Kidney (tissue), 13 donors: ENCODE measurements at regions not wholly inside any gene's neighbourhood (a gene's known extent, or its start where the extent isn't known, plus 50 kb on each side); places are given as distances from the start of the nearest gene placed in this dataset.
A peak's percentile ranks its signal among the peaks of the same experiment; 100 is the strongest.

Experiments
- DNase-seq, 5 donors: peaks; one replicate each; pipeline ENCODE4 v3.0.0-alpha.2; 2013 to 2020
- FAIRE-seq: peaks from 2 replicates; lab custom pipeline; 2012; peaks lifted over from hg19 to GRCh38; lab: Jason Lieb, UNC
- H3K27ac ChIP-seq, 2 donors: one replicate each; pipeline ENCODE4 v1.7.0; 2013; ENCODE audit warnings: low read depth in 2 of 2, low read length in 2 of 2, inconsistent platforms in 1 of 2
- H3K27me3 ChIP-seq: one replicate; pipeline ENCODE4 v1.7.1; 2013; ENCODE audit warnings: low read length, inconsistent platforms; ENCODE audit not compliant: control insufficient read depth, insufficient read depth
- H3K36me3 ChIP-seq, 3 donors: one replicate each; pipeline versions ENCODE4 v1.7.0 to v1.7.1; 2013; ENCODE audit warnings: low read length in 3 of 3, control low read depth in 1 of 3, inconsistent platforms in 1 of 3; ENCODE audit not compliant: insufficient read depth in 3 of 3, control insufficient read depth in 2 of 3
- H3K4me1 ChIP-seq, 3 donors: one replicate each; pipeline versions ENCODE4 v1.7.0 to v1.7.1; 2013; ENCODE audit warnings: low read length in 3 of 3, inconsistent platforms in 1 of 3, low read depth in 1 of 3; ENCODE audit not compliant: control insufficient read depth in 2 of 3, insufficient read depth in 2 of 3
- H3K4me3 ChIP-seq, 3 donors: one replicate each; pipeline versions ENCODE4 v1.7.0 to v1.8.1; 2013; ENCODE audit warnings: low read length in 3 of 3, control low read depth in 1 of 3, inconsistent platforms in 1 of 3
- H3K9ac ChIP-seq, 3 donors: one replicate each; pipeline versions ENCODE4 v1.7.0 to v1.7.1; 2013; ENCODE audit warnings: low read length in 3 of 3, control low read depth in 1 of 3, inconsistent platforms in 1 of 3
- H3K9me3 ChIP-seq, 3 donors: one replicate each; pipeline versions ENCODE4 v1.7.0 to v1.7.1; 2013; ENCODE audit warnings: low read length in 3 of 3, control low read depth in 1 of 3, inconsistent platforms in 1 of 3; ENCODE audit not compliant: control insufficient read depth in 2 of 3, insufficient read depth in 1 of 3
- intact Hi-C: fragments of 100-400 bp; cut with DNase I; formaldehyde crosslinking; loops from one replicate; pipeline ENCODE4 v1.11.1; 2022
- TF ChIP-seq, protein P1 (sequence below): IDR thresholded peaks from 3 replicates; pipeline ENCODE4 v1.5.1; 2012; ENCODE audit warnings: mild to moderate bottlenecking, moderate library complexity, borderline replicate concordance; ENCODE audit not compliant: insufficient read depth; ENCODE audit errors: extremely low read depth
- donor health status: control.
- donor health status: control.
- donor health status: control.
- donor health status: control.
- donor health status: control.
- donor health status: DM: yes; HTN: yes; CAD: no.
- donor health status: Normal renal cell carcinoma (clear cell type).

- Histone ChIP-seq H3K9ac (no peak overlapping the region), H3K4me3 (no peak overlapping the region), H3K9me3 (no peaks in the 10 kb centered on the region), H3K36me3 (no peaks in the 10 kb centered on the region), H3K4me1 (peaks cover 0 to 6% (median 0%) of the 10 kb centered on the region in 3 donors), H3K27me3 (no peaks in the 10 kb centered on the region), H3K27ac (no peak overlapping the region)
- intact Hi-C loops, result no loop called here
- DNase-seq (no peak), FAIRE-seq (no peak)
- TF ChIP-seq, protein P1, sequence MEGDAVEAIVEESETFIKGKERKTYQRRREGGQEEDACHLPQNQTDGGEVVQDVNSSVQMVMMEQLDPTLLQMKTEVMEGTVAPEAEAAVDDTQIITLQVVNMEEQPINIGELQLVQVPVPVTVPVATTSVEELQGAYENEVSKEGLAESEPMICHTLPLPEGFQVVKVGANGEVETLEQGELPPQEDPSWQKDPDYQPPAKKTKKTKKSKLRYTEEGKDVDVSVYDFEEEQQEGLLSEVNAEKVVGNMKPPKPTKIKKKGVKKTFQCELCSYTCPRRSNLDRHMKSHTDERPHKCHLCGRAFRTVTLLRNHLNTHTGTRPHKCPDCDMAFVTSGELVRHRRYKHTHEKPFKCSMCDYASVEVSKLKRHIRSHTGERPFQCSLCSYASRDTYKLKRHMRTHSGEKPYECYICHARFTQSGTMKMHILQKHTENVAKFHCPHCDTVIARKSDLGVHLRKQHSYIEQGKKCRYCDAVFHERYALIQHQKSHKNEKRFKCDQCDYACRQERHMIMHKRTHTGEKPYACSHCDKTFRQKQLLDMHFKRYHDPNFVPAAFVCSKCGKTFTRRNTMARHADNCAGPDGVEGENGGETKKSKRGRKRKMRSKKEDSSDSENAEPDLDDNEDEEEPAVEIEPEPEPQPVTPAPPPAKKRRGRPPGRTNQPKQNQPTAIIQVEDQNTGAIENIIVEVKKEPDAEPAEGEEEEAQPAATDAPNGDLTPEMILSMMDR, result no peak
Measured at GRCh38 chr1:93773049-93773838, 91.6 kb upstream of the BCAR3 start.

DNA sequence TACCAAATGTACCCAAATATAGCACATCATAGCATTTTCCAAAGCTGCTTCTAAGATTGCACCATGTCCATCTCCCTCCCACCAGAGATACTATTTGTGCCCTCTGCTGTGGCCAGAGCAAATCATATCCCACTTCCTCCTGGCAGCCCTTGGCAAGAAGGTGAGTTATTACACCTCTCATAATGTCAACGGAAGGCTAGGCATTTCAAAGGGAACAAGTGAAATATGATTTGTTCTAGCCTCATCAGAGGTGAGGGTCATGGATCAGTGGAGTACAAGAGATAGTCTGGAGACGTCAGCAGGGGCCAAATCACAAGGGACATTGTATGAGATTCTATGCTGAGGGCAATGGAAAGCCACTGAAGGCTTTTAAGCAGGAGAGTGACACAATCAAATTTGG, 90.2 kb upstream of the BCAR3 start:
- H3K4me1 ChIP-seq, result peaks cover 0 to 6% (median 0%) of the 10 kb centered on the region in 3 donors
- no peak overlapping the region for H3K4me3 ChIP-seq
- H3K36me3 ChIP-seq, result no peaks in the 10 kb centered on the region
- H3K27ac ChIP-seq, result no peak overlapping the region
- no peak overlapping the region for H3K9ac ChIP-seq
- no peaks in the 10 kb centered on the region for H3K27me3 ChIP-seq
- FAIRE-seq (no peak), DNase-seq (no peak)
- TF ChIP-seq, protein P1, result no peak
- no peaks in the 10 kb centered on the region for H3K9me3 ChIP-seq
- intact Hi-C loops, result no loop called here

DNA sequence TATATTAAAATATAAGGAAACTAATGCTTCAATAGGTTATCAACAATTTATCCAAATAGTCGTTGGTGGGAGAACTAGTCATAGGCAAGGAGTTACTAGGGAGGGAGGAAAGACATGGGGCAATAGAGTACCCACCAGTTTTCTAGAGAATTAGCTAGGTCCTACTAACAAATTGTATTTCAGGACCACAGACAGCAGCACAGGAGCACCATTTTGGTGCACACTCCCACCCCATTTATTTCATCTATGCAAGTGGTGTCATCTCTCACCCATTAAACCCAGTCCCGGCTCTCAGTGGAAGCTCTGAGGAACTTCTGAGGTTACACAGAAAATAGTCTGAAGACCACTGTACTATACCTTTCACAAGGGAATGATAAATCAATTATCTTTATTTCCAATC, 89.0 kb upstream of the BCAR3 start:
- H3K9ac ChIP-seq, result no peak overlapping the region
- H3K27ac ChIP-seq, result no peak overlapping the region
- FAIRE-seq, result no peak
- no peaks in the 10 kb centered on the region for H3K9me3 ChIP-seq
- no peaks in the 10 kb centered on the region for H3K27me3 ChIP-seq
- H3K4me1 ChIP-seq, result peaks cover 0 to 6% (median 0%) of the 10 kb centered on the region in 3 donors
- no peaks in the 10 kb centered on the region for H3K36me3 ChIP-seq
- DNase-seq, result peak in 1 of 5 donors; percentile 52
- H3K4me3 ChIP-seq, result no peak overlapping the region
- TF ChIP-seq, protein P1, result no peak
- intact Hi-C loops, result no loop called here
